Sigmoid colon (tissue), 6 donors: ENCODE measurements at regions not wholly inside any gene's neighbourhood (a gene's known extent, or its start where the extent isn't known, plus 50 kb on each side); places are given as distances from the start of the nearest gene placed in this dataset.

Experiments
- DNase-seq: peaks from one replicate; pipeline ENCODE4 v3.0.0-alpha.2; 2019
- H3K27ac ChIP-seq, 4 donors: fragments of 200-600 bp; sonication (generic); one replicate each; pipeline ENCODE4 v1.5.1; 2016 to 2019; ENCODE audit warnings: mild to moderate bottlenecking in 1 of 4
- H3K27me3 ChIP-seq, 3 donors: fragments of 200-600 bp; sonication (generic); one replicate each; pipeline ENCODE4 v1.5.1; 2019; ENCODE audit warnings: mild to moderate bottlenecking in 1 of 3
- H3K36me3 ChIP-seq, 4 donors: fragments of 200-600 bp; sonication (generic); one replicate each; pipeline ENCODE4 v1.5.1; 2016 to 2019
- H3K4me1 ChIP-seq, 4 donors: fragments of 200-600 bp; sonication (generic); one replicate each; pipeline ENCODE4 v1.5.1; 2017 to 2019
- H3K4me3 ChIP-seq, 4 donors: fragments of 200-600 bp; sonication (generic); one replicate each; pipeline ENCODE4 v1.5.1; 2017 to 2019; ENCODE audit warnings: mild to moderate bottlenecking in 2 of 4, moderate library complexity in 1 of 4
- H3K9me3 ChIP-seq, 4 donors: fragments of 200-600 bp in 3 of 4; sonication (generic) in 3 of 4; one replicate each; pipeline versions ENCODE4 v1.5.1 to v1.6.1; 2013 to 2019
- CTCF ChIP-seq, 4 experiments: fragments of 450-650 bp in 3 of 4; fragments of 200-600 bp in 1 of 4; IDR thresholded peaks; one replicate each; pipeline ENCODE4 v1.5.1; 2016 to 2019; ENCODE audit warnings: antibody characterized with exemption in 4 of 4, mild to moderate bottlenecking in 3 of 4, moderate library complexity in 2 of 4
- EP300 ChIP-seq, 4 donors: sonication (generic); formaldehyde crosslinking; IDR thresholded peaks; one replicate each; pipeline ENCODE4 v1.6.1; 2017; ENCODE audit warnings: antibody characterized with exemption in 4 of 4
- POLR2A ChIP-seq, 2 donors: fragments of 450-650 bp; IDR thresholded peaks; one replicate each; pipeline ENCODE4 v1.6.1; 2016; ENCODE audit warnings: antibody characterized with exemption in 2 of 2, mild to moderate bottlenecking in 2 of 2, moderate library complexity in 2 of 2
- POLR2AphosphoS5 ChIP-seq, 4 donors: sonication (generic); formaldehyde crosslinking; IDR thresholded peaks; one replicate each; pipeline ENCODE4 v1.6.1; 2017; ENCODE audit warnings: antibody characterized with exemption in 4 of 4
- WGBS, 2 donors: extraction: QIAGEN DNeasy Blood & Tissue Kit; methylation state at CpG; one replicate each; pipeline ENCODE4 v1.1.7; 2013; 5-methylcytosine and 5-hydroxymethylcytosine counted together
- intact Hi-C: fragments of 100-400 bp; cut with DNase I; formaldehyde crosslinking; loops from one replicate; pipeline ENCODE4 v1.15.1; 2023
- donor health status: healthy with polysubstance abuse.
- donor health status: healthy.

- intact Hi-C loops, result no loop called here
- 78 to 83% methylated on average over 5 of the region's 5 CpGs for WGBS, 2 donors
Observed at GRCh38 chr5:56467176-56467717, 234.1 kb upstream of the ANKRD55 start.

GRCh38 chr5:56466136-56466816 lies 233.1 kb upstream of the ANKRD55 start:
- no peaks in the 10 kb centered on the region for H3K9me3 ChIP-seq
- no peak overlapping the region for H3K4me3 ChIP-seq
- no peaks in the 10 kb centered on the region for H3K27me3 ChIP-seq
- H3K27ac ChIP-seq, result no peak overlapping the region
- no peaks in the 10 kb centered on the region for H3K36me3 ChIP-seq
- H3K4me1 ChIP-seq, result no peaks in the 10 kb centered on the region
- no peak for DNase-seq
- WGBS, 2 donors, result 91 to 94% methylated on average over 7 of the region's 7 CpGs
- no peak for TF ChIP-seq POLR2A (IDR thresholded peaks at IDR 0.05)
- TF ChIP-seq CTCF (IDR thresholded peaks at IDR 0.05), result no peak
- TF ChIP-seq POLR2AphosphoS5 (IDR thresholded peaks at IDR 0.05), result no peak
- TF ChIP-seq EP300 (IDR thresholded peaks at IDR 0.05), result no peak
- intact Hi-C loops, result no loop called here

More at GRCh38 chr5:56467176-56467717, 234.1 kb upstream of the ANKRD55 start:
- DNase-seq, result no peak
- H3K4me1 ChIP-seq, result no peaks in the 10 kb centered on the region
- no peak for TF ChIP-seq POLR2A (IDR thresholded peaks at IDR 0.05)
- no peak for TF ChIP-seq POLR2AphosphoS5 (IDR thresholded peaks at IDR 0.05)
- no peak for TF ChIP-seq EP300 (IDR thresholded peaks at IDR 0.05)
- no peak for TF ChIP-seq CTCF (IDR thresholded peaks at IDR 0.05)
- no peak overlapping the region for H3K4me3 ChIP-seq
- H3K27ac ChIP-seq, result no peak overlapping the region
- no peaks in the 10 kb centered on the region for H3K9me3 ChIP-seq
- no peaks in the 10 kb centered on the region for H3K36me3 ChIP-seq
- no peaks in the 10 kb centered on the region for H3K27me3 ChIP-seq

- TF ChIP-seq CTCF (IDR thresholded peaks at IDR 0.05) (no peak), EP300 (IDR thresholded peaks at IDR 0.05) (no peak), POLR2AphosphoS5 (IDR thresholded peaks at IDR 0.05) (no peak), POLR2A (IDR thresholded peaks at IDR 0.05) (no peak)
- no peak for DNase-seq
- H3K4me1 ChIP-seq, result peaks cover 0 to 4% (median 2%) of the 10 kb centered on the region in 4 donors
- H3K4me3 ChIP-seq, result no peak overlapping the region
- H3K27ac ChIP-seq, result peak overlapping the region in 1 of 4 donors; percentile 6
- no peaks in the 10 kb centered on the region for H3K27me3 ChIP-seq
- intact Hi-C loops, result no loop called here
- no peaks in the 10 kb centered on the region for H3K36me3 ChIP-seq
- H3K9me3 ChIP-seq, result no peaks in the 10 kb centered on the region
- WGBS, 2 donors, result 83 to 93% methylated on average over 2 of the region's 2 CpGs
Observed at GRCh38 chr5:56465769-56466135, 232.6 kb upstream of the ANKRD55 start.

- TF ChIP-seq POLR2A (IDR thresholded peaks at IDR 0.05), result no peak
- TF ChIP-seq POLR2AphosphoS5 (IDR thresholded peaks at IDR 0.05), result no peak
- TF ChIP-seq CTCF (IDR thresholded peaks at IDR 0.05), result no peak
- no peak for TF ChIP-seq EP300 (IDR thresholded peaks at IDR 0.05)
Observed at GRCh38 chr5:56464935-56465768, 232.0 kb upstream of the ANKRD55 start.

More at GRCh38 chr5:56464935-56465768, 232.0 kb upstream of the ANKRD55 start:
- H3K4me3 ChIP-seq, result no peak overlapping the region
- intact Hi-C loops, result no loop called here
- no peaks in the 10 kb centered on the region for H3K9me3 ChIP-seq
- H3K4me1 ChIP-seq, result peaks cover 0 to 10% (median 8%) of the 10 kb centered on the region in 4 donors
- no peaks in the 10 kb centered on the region for H3K27me3 ChIP-seq
- H3K27ac ChIP-seq, result peak overlapping the region in 1 of 4 donors; percentile 6
- no peak for DNase-seq
- H3K36me3 ChIP-seq, result no peaks in the 10 kb centered on the region
- 56 to 68% methylated on average over 10 of the region's 10 CpGs for WGBS, 2 donors
